GM06990 (cell line): ENCODE measurements at regions not wholly inside any gene's neighbourhood (a gene's known extent, or its start where the extent isn't known, plus 50 kb on each side); places are given as distances from the start of the nearest gene placed in this dataset.
A peak's percentile ranks its signal among the peaks of the same experiment; 100 is the strongest.

Source experiments
- DNase-seq: peaks from one replicate; pipeline ENCODE4 v3.0.0-alpha.2; 2011; ENCODE audit not compliant: insufficient read length; ENCODE audit errors: extremely low read depth
- H3K27me3 ChIP-seq: replicated peaks from 2 replicates; pipeline ENCODE4 v1.6.0; 2011; ENCODE audit warnings: low read length; ENCODE audit not compliant: control insufficient read depth, insufficient read depth
- H3K36me3 ChIP-seq: 2 replicates; pipeline ENCODE4 v1.5.1; 2011; ENCODE audit warnings: low read length; ENCODE audit not compliant: control insufficient read depth, insufficient read depth
- H3K4me3 ChIP-seq: replicated peaks from 2 replicates; pipeline ENCODE4 v1.5.1; 2011; ENCODE audit warnings: low read depth, mild to moderate bottlenecking, control low read depth, low read length
- TF ChIP-seq, protein P1 (sequence below): IDR thresholded peaks from 2 replicates; pipeline ENCODE4 v1.5.1; 2011; ENCODE audit warnings: low read length, control low read depth, mild to moderate bottlenecking, inconsistent platforms; ENCODE audit not compliant: insufficient read depth, poor library complexity, severe bottlenecking

DNA sequence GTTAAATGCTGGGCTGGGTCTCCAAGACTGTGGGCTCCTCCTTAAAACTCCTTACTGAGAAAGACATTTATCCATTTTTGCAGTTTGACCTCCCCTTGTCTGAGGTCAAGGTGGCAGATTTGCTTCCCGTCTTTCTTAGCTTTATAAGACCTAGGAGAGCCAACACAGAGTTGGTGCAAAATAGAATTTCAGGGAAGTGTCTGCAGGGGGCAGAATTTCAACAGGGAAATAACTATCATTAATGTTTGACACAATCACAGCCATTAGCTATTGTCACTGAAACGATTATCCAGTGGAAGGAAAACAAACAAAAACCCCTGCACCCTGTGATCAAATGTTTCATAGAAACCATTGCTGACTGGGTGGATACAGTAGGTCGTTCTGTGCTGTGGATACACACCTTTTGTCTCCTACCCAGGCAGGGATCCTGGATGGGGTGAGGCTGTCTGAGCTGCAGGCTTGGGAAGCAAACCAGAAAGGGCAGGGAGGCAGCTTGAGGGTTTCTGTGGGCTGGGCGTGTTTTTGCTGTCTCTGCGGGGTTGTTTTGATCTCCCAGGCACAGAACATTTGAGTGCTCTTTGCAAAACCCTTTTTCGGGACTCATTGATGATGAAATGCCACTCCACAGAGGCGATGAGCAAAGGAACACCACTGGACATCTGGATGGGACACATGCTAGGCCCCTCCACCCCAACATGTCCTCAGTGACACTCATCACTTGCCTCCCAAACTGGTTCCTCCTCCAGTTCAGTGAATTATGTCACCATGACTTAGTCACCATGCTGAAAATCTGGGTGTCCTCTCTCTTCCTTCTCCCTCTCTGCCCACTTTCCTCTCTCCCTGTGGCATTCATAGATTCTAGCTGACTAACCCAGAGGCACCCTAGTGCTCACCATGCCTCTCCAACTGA lies 94.2 kb upstream of the SERBP1 start:
- Histone ChIP-seq H3K27me3 (no peaks in the 10 kb centered on the region; the same call in 1 of the 2 replicates), H3K36me3 (no peaks in the 10 kb centered on the region), H3K4me3 (no peak overlapping the region)
- TF ChIP-seq, protein P1, sequence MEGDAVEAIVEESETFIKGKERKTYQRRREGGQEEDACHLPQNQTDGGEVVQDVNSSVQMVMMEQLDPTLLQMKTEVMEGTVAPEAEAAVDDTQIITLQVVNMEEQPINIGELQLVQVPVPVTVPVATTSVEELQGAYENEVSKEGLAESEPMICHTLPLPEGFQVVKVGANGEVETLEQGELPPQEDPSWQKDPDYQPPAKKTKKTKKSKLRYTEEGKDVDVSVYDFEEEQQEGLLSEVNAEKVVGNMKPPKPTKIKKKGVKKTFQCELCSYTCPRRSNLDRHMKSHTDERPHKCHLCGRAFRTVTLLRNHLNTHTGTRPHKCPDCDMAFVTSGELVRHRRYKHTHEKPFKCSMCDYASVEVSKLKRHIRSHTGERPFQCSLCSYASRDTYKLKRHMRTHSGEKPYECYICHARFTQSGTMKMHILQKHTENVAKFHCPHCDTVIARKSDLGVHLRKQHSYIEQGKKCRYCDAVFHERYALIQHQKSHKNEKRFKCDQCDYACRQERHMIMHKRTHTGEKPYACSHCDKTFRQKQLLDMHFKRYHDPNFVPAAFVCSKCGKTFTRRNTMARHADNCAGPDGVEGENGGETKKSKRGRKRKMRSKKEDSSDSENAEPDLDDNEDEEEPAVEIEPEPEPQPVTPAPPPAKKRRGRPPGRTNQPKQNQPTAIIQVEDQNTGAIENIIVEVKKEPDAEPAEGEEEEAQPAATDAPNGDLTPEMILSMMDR = peak; percentile 10
- DNase-seq = no peak

DNA sequence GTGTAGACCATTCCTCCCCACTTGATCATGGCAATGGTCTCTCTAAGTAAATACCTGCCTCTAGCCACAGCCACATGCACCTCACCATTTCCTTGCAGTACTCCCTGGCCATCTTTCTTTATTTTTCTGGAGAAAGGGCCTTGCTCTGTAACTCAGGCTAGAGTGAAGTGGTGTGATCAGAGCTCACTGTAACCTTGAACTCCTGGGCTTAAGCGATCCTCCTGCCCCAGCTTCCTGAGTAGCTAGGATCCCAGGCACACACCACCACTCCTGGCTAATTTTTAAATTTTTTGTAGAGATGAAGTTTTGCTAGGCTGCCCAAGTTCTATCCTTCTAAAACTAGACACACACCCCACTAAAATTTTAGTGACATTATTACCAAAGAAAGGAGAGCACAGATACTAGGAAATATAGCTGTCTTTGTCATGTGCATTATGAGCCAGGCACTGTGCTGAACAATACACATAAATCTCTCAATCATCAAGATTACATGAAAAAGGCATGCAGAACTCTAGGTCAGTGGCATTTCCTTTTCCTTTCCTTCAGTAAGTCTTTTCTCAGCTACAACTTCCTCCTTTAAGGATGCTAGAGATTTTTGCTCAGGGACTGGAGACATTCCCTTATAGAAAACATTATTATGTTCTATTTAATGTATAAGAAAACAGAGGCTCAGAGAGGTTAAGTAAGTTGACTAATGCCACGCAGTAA lies 95.0 kb upstream of the SERBP1 start:
- TF ChIP-seq, protein P1 = no peak
- no peak for DNase-seq
- Histone ChIP-seq H3K4me3 (no peak overlapping the region), H3K36me3 (no peaks in the 10 kb centered on the region), H3K27me3 (no peaks in the 10 kb centered on the region; the same call in 1 of the 2 replicates)

DNA sequence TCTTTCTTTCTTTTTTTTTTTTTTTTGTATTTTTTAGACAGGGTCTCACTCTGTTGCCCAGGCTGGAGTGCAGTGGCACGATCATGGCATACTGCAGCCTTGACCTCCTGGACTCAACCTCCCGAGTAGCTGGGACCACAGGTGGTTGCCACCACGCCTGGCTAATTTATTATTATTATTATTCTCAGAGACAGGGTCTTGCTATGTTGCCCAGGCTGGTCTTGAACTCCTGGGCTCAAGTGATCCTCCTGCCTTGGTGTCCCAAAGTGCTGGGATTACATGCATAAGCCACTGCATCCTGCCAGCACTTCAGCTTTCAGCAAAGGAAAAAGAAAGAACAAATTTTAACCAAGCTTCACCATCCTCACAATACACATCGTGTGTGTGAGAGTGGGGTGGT lies 97.9 kb upstream of the SERBP1 start:
- no peaks in the 10 kb centered on the region for H3K36me3 ChIP-seq
- TF ChIP-seq, protein P1 = no peak
- H3K4me3 ChIP-seq = no peak overlapping the region
- DNase-seq = no peak
- no peaks in the 10 kb centered on the region; the same call in 1 of the 2 replicates for H3K27me3 ChIP-seq

GRCh38 chr1:67530071-67530470 lies 99.9 kb upstream of the SERBP1 start:
- DNase-seq = no peak

DNA sequence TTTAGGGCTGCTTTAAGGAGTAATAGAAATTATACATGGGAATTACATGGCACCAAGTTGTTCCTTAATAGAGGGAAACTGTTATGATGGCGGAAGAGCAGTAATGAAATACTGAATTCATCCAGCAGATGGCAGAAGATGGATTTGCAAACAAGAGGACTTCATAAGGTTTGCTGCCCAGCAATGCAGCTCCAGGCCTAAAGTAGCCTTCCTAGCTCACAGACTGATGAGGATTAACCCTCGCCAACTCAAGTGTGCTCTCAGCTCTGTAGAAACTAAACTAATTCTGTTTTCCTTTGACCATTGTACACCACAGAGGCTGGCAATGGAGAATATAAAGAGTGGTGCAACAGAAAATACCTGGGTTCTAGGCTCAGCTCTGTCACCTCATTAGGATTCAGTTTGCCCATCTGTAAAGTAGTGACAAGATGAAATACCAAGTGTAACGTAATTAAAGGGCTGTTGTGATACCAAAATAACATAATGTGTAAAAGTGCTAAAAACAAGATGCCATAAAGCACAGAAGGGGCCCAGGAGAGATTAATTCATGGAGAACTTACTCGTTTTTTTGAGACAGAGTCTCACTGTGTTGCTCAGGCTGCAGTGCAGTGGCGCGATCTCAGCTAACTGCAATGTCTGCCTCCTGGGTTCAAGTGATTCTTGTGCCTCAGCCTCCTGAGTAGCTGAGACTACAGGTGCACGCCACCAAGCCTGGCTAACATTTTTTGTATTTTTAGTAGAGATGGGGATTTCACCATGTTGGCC lies 102.4 kb upstream of the SERBP1 start:
- DNase-seq = peak; percentile 6
- no peaks in the 10 kb centered on the region for H3K36me3 ChIP-seq
- H3K4me3 ChIP-seq = no peak overlapping the region
- H3K27me3 ChIP-seq = no peaks in the 10 kb centered on the region; the same call in 1 of the 2 replicates
- TF ChIP-seq, protein P1 = peak; percentile 57

More at GRCh38 chr1:67530071-67530470, 99.9 kb upstream of the SERBP1 start:
- Histone ChIP-seq H3K4me3 (no peak overlapping the region), H3K27me3 (no peaks in the 10 kb centered on the region), H3K36me3 (no peaks in the 10 kb centered on the region)
- TF ChIP-seq, protein P1 = no peak
